DOHH2 (cell line): ENCODE measurements at regions not wholly inside any gene's neighbourhood (a gene's known extent, or its start where the extent isn't known, plus 50 kb on each side); places are given as distances from the start of the nearest gene placed in this dataset.

Experiments used
- CTCF ChIP-seq: fragments of 200-600 bp; sonication (generic); IDR thresholded peaks from one replicate; pipeline ENCODE4 v1.5.1; 2014; ENCODE audit warnings: antibody characterized with exemption, mild to moderate bottlenecking, low read depth, low read length; ENCODE audit not compliant: poor library complexity, severe bottlenecking
- EZH2phosphoT487 ChIP-seq: fragments of 200-600 bp; sonication (generic); IDR thresholded peaks from 2 replicates; pipeline ENCODE4 v1.6.1; 2017; ENCODE audit warnings: borderline replicate concordance, mild to moderate bottlenecking, antibody characterized with exemption, low read length, moderate library complexity, mixed read lengths

- TF ChIP-seq CTCF (no peak), EZH2phosphoT487 (no peak)
These were observed 584.2 kb downstream of the CMPK2 start for GRCh38 chr2:6281524-6281923.
